Liver (tissue), 3 donors: ENCODE measurements at regions not wholly inside any gene's neighbourhood (a gene's known extent, or its start where the extent isn't known, plus 50 kb on each side); places are given as distances from the start of the nearest gene placed in this dataset.

Source experiments
- EGR1 ChIP-seq, 2 donors: IDR thresholded peaks; 2 replicates each; pipeline ENCODE4 v1.6.1; 2016 to 2018; ENCODE audit warnings: antibody characterized with exemption in 2 of 2, low read depth in 2 of 2
- FOXA2 ChIP-seq: IDR thresholded peaks from 2 replicates; pipeline ENCODE4 v1.6.1; 2016; ENCODE audit warnings: antibody characterized with exemption
- GABPA ChIP-seq, 2 donors: IDR thresholded peaks in 1 of 2; conservative IDR thresholded peaks in 1 of 2; 2 replicates each; pipeline ENCODE4 v1.6.1; 2016; ENCODE audit warnings: antibody characterized with exemption in 2 of 2, mild to moderate bottlenecking in 1 of 2, moderate library complexity in 1 of 2
- HNF4G ChIP-seq: IDR thresholded peaks from 2 replicates; pipeline ENCODE4 v1.6.1; 2016; ENCODE audit warnings: antibody characterized with exemption
- JUND ChIP-seq, 2 donors: IDR thresholded peaks; 2 replicates each; pipeline ENCODE4 v1.6.1; 2016; ENCODE audit warnings: antibody characterized with exemption in 2 of 2
- RXRA ChIP-seq, 2 donors: IDR thresholded peaks; 2 replicates each; pipeline ENCODE4 v1.6.1; 2017 to 2018; ENCODE audit warnings: antibody characterized with exemption in 2 of 2, mild to moderate bottlenecking in 1 of 2
- TAF1 ChIP-seq: conservative IDR thresholded peaks from 2 replicates; pipeline ENCODE4 v1.6.1; 2016; ENCODE audit warnings: antibody characterized with exemption, mild to moderate bottlenecking
- YY1 ChIP-seq: IDR thresholded peaks from 2 replicates; pipeline ENCODE4 v1.6.1; 2016; ENCODE audit warnings: antibody characterized with exemption, mild to moderate bottlenecking
- TF ChIP-seq, protein P1 (sequence below): fragments of 150-350 bp; IDR thresholded peaks from 2 replicates; pipeline ENCODE4 v1.5.1; 2017; ENCODE audit warnings: improper control_type of control experiment, low read depth, low read length; ENCODE audit not compliant: missing input control
- TF ChIP-seq, protein P2 (sequence below): IDR thresholded peaks from 2 replicates; pipeline ENCODE4 v1.6.1; 2016; ENCODE audit warnings: antibody characterized with exemption
- TF ChIP-seq, protein P3 (sequence below): IDR thresholded peaks from 2 replicates; pipeline ENCODE4 v1.6.1; 2016; ENCODE audit warnings: antibody characterized with exemption
- TF ChIP-seq, protein P4 (sequence below): IDR thresholded peaks from 2 replicates; pipeline ENCODE4 v1.6.1; 2016; ENCODE audit warnings: antibody characterized with exemption, mild to moderate bottlenecking
- TF ChIP-seq, protein P5 (sequence below): IDR thresholded peaks from 2 replicates; pipeline ENCODE4 v1.6.1; 2016; ENCODE audit warnings: antibody characterized with exemption
- donor health status: healthy.
- donor health status: healthy.

DNA sequence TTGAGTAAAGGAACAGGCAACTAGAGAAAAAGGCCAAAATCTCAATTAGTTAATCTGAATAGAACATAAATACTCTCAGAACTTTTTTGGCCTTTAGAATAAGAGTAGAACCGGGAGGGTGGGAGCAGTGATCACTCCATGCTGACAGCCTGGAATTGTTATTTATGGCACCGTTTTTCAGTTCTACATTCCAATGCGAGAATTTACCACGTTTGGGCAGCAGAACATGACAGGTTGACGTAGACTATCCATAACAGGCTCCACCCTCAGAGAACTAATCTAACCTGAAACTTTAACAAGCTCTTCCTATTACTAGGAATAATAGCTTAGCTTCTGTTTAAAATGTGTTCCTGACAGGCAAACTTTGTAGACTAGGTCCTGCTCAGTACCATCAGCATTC is 379.1 kb downstream of the SEC23A start:
- TF ChIP-seq, protein P1, sequence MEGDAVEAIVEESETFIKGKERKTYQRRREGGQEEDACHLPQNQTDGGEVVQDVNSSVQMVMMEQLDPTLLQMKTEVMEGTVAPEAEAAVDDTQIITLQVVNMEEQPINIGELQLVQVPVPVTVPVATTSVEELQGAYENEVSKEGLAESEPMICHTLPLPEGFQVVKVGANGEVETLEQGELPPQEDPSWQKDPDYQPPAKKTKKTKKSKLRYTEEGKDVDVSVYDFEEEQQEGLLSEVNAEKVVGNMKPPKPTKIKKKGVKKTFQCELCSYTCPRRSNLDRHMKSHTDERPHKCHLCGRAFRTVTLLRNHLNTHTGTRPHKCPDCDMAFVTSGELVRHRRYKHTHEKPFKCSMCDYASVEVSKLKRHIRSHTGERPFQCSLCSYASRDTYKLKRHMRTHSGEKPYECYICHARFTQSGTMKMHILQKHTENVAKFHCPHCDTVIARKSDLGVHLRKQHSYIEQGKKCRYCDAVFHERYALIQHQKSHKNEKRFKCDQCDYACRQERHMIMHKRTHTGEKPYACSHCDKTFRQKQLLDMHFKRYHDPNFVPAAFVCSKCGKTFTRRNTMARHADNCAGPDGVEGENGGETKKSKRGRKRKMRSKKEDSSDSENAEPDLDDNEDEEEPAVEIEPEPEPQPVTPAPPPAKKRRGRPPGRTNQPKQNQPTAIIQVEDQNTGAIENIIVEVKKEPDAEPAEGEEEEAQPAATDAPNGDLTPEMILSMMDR, result no peak
- TF ChIP-seq EGR1 (IDR thresholded peaks at IDR 0.05; ENCODE audit: low read depth in 2 of 2) (no peak), RXRA (IDR thresholded peaks at IDR 0.05) (no peak), YY1 (no peak), FOXA2 (no peak), JUND (IDR thresholded peaks at IDR 0.05) (no peak), HNF4G (no peak), GABPA (IDR thresholded peaks at IDR 0.05 in 1 of 2, conservative IDR thresholded peaks at IDR 0.05 in 1 of 2) (no peak), TAF1 (no peak)
- TF ChIP-seq, protein P2, sequence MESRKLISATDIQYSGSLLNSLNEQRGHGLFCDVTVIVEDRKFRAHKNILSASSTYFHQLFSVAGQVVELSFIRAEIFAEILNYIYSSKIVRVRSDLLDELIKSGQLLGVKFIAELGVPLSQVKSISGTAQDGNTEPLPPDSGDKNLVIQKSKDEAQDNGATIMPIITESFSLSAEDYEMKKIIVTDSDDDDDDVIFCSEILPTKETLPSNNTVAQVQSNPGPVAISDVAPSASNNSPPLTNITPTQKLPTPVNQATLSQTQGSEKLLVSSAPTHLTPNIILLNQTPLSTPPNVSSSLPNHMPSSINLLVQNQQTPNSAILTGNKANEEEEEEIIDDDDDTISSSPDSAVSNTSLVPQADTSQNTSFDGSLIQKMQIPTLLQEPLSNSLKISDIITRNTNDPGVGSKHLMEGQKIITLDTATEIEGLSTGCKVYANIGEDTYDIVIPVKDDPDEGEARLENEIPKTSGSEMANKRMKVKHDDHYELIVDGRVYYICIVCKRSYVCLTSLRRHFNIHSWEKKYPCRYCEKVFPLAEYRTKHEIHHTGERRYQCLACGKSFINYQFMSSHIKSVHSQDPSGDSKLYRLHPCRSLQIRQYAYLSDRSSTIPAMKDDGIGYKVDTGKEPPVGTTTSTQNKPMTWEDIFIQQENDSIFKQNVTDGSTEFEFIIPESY, result no peak
- TF ChIP-seq, protein P3, sequence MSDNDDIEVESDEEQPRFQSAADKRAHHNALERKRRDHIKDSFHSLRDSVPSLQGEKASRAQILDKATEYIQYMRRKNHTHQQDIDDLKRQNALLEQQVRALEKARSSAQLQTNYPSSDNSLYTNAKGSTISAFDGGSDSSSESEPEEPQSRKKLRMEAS, result no peak
- TF ChIP-seq, protein P4, sequence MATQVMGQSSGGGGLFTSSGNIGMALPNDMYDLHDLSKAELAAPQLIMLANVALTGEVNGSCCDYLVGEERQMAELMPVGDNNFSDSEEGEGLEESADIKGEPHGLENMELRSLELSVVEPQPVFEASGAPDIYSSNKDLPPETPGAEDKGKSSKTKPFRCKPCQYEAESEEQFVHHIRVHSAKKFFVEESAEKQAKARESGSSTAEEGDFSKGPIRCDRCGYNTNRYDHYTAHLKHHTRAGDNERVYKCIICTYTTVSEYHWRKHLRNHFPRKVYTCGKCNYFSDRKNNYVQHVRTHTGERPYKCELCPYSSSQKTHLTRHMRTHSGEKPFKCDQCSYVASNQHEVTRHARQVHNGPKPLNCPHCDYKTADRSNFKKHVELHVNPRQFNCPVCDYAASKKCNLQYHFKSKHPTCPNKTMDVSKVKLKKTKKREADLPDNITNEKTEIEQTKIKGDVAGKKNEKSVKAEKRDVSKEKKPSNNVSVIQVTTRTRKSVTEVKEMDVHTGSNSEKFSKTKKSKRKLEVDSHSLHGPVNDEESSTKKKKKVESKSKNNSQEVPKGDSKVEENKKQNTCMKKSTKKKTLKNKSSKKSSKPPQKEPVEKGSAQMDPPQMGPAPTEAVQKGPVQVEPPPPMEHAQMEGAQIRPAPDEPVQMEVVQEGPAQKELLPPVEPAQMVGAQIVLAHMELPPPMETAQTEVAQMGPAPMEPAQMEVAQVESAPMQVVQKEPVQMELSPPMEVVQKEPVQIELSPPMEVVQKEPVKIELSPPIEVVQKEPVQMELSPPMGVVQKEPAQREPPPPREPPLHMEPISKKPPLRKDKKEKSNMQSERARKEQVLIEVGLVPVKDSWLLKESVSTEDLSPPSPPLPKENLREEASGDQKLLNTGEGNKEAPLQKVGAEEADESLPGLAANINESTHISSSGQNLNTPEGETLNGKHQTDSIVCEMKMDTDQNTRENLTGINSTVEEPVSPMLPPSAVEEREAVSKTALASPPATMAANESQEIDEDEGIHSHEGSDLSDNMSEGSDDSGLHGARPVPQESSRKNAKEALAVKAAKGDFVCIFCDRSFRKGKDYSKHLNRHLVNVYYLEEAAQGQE, result no peak
- TF ChIP-seq, protein P5, sequence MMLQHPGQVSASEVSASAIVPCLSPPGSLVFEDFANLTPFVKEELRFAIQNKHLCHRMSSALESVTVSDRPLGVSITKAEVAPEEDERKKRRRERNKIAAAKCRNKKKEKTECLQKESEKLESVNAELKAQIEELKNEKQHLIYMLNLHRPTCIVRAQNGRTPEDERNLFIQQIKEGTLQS, result no peak
